GM21447 (cell line): ENCODE measurements at regions not wholly inside any gene's neighbourhood (a gene's known extent, or its start where the extent isn't known, plus 50 kb on each side); places are given as distances from the start of the nearest gene placed in this dataset.

Experiments used
- ATAC-seq: cut with Tn5 transposase; IDR thresholded peaks from one replicate; pipeline ENCODE4 v1.9.1; 2021; ENCODE audit not compliant: unreplicated experiment

DNA sequence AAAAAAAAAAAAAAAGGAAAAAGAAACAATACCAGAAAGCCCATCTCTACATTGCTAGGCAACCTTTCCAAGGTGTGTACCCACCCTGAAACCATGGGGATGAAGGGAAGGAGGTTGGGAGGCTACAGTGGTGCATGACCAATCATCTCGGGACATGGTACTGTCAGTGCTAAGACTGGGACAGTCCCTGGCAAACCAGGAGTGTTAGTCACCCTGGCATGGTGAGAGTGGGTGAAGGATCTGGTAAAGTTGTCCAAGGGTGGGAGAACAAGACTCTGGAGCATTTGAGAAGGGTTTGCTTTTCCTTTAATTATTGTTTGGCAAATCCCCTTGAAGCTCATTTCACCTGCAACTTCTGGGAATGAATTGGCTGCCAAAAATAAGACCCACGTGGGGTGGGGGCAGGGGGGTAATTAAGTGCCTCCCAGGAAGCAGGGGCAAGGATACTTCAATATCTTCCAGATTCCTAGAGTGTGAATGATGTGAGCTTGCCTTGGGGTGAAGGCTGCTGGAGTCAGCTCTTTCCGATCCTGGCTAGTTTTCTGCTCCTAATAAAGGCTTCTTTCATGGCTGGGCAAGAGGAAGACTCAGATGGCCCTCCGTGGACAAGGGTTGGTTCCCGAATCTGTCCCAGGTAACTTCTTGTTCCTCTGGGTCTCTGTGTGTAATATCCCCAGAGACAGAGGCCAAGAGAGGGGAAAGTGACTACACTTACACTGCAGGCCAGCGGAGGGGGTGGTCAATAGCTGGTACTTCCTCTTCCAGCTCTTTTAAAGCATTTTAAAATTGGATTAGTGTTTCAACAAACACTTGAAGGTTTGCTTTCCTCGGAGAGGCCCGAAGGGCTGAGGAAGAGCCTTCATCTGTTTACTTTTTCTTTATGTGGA, 61.6 kb upstream of the SPRY4 start:
- ATAC-seq, result no peak

- no peak for ATAC-seq
Measured at GRCh38 chr5:142385194-142385593, 60.4 kb upstream of the SPRY4 start.

DNA sequence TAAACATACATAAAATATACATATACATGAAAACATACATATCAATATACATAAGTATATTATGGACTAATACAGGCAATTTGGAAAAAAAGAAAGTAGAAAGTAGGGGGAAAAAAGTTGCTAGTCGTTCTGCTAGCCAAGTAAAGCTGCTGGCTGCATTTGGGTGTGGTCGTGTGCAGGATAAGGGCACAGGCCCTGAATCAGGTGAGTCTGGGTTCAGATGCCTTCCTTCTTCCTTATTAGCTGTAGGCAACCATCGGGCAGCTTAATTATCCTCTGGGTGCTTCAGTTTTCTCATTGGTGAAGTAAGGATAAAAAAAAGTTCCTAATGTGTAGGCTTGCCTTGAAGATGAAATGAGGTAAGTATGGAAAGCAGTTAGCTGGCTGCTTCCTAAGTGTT, 59.2 kb upstream of the SPRY4 start:
- ATAC-seq, result no peak

- no peak for ATAC-seq
Measured at GRCh38 chr5:142382186-142382585, 57.4 kb upstream of the SPRY4 start.

GRCh38 chr5:142378737-142379634, 54.2 kb upstream of the SPRY4 start:
- ATAC-seq, result no peak

DNA sequence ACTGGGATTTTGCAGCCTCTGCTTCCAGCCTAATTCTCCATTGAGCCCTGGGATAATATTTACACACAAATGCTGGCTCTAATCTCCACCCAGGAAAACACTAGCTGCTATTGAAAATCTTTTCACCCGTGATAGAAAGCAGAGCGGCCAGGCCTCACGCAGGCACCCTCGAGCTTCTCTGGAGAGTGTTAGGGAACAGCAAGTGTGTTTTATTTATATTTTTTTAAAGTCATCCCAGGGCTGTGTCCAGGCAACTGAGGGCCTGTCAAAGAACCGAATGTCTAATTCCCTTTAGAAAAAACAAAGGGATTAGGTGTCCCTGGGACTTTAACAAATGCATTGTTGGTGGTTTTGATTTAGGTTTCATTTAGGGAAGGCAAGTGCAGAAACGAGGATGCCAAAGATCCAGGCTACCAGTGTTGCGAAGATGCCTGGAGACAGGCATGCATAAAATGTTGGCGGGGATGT, 51.2 kb upstream of the SPRY4 start:
- no peak for ATAC-seq
